ENCODE measurements at regions not wholly inside any gene's neighbourhood (a gene's known extent, or its start where the extent isn't known, plus 50 kb on each side); places are given as distances from the start of the nearest gene placed in this dataset.

GRCh38 chr14:94886931-94887330 lies 117.0 kb upstream of the GSC start:
- DNase-seq (ENCODE audit: low read depth) = no peak

- DNase-seq (ENCODE audit: low read depth) = no peak
These were observed 115.7 kb upstream of the GSC start for GRCh38 chr14:94885481-94886155.

- DNase-seq (ENCODE audit: low read depth) = no peak
These were observed 114.8 kb upstream of the GSC start for GRCh38 chr14:94884616-94885230.

GRCh38 chr14:94882401-94882800 lies 112.5 kb upstream of the GSC start:
- no peak for DNase-seq (ENCODE audit: low read depth)

- DNase-seq (ENCODE audit: low read depth) = no peak
These were observed 111.0 kb upstream of the GSC start for GRCh38 chr14:94880876-94881275.

- DNase-seq (ENCODE audit: low read depth) = no peak
These were observed 110.2 kb upstream of the GSC start for GRCh38 chr14:94880106-94880505.

- no peak for DNase-seq (ENCODE audit: low read depth)
These were observed 109.6 kb upstream of the GSC start for GRCh38 chr14:94879537-94879936.

- no peak for DNase-seq (ENCODE audit: low read depth)
These were observed 106.4 kb upstream of the GSC start for GRCh38 chr14:94876306-94876705.

GRCh38 chr14:94875256-94875655 lies 105.3 kb upstream of the GSC start:
- no peak for DNase-seq (ENCODE audit: low read depth)

GRCh38 chr14:94868772-94869072 lies 98.8 kb upstream of the GSC start:
- no peak for DNase-seq (ENCODE audit: low read depth)

GRCh38 chr14:94867946-94868771 lies 98.2 kb upstream of the GSC start:
- no peak for DNase-seq (ENCODE audit: low read depth)

- DNase-seq (ENCODE audit: low read depth) = no peak
These were observed 97.3 kb upstream of the GSC start for GRCh38 chr14:94867209-94867608.

GRCh38 chr14:94864387-94865195 lies 94.7 kb upstream of the GSC start:
- no peak for DNase-seq (ENCODE audit: low read depth)

GRCh38 chr14:94863366-94863765 lies 93.5 kb upstream of the GSC start:
- no peak for DNase-seq (ENCODE audit: low read depth)

GRCh38 chr14:94857950-94858349 lies 88.0 kb upstream of the GSC start:
- DNase-seq (ENCODE audit: low read depth) = no peak

- no peak for DNase-seq (ENCODE audit: low read depth)
These were observed 84.0 kb upstream of the GSC start for GRCh38 chr14:94853920-94854319.

GRCh38 chr14:94850309-94851211 lies 80.6 kb upstream of the GSC start:
- DNase-seq (ENCODE audit: low read depth) = no peak

GRCh38 chr14:94844593-94845152 lies 74.8 kb upstream of the GSC start:
- no peak for DNase-seq (ENCODE audit: low read depth)

GRCh38 chr14:94840467-94840866 lies 70.6 kb upstream of the GSC start:
- DNase-seq (ENCODE audit: low read depth) = no peak

GRCh38 chr14:94839348-94839747 lies 69.4 kb upstream of the GSC start:
- no peak for DNase-seq (ENCODE audit: low read depth)

GRCh38 chr14:94836849-94837248 lies 66.9 kb upstream of the GSC start:
- DNase-seq (ENCODE audit: low read depth) = no peak

All from activated T-cell treated with anti-CD3 and anti-CD28 coated beads for 1 hour (primary cell).